ENCODE measurements at regions not wholly inside any gene's neighbourhood (a gene's known extent, or its start where the extent isn't known, plus 50 kb on each side); places are given as distances from the start of the nearest gene placed in this dataset.
"Not testable (repeated sequence)": the region's sequence is repeated elsewhere in the genome, so short reads cannot be mapped to it uniquely, and the experiment has no call there.

- no peak for DNase-seq
These were observed 273.4 kb upstream of the TMEFF2 start for GRCh38 chr2:192467953-192468660.

GRCh38 chr2:192465141-192465540, 270.4 kb upstream of the TMEFF2 start:
- no peak for DNase-seq

GRCh38 chr2:192459422-192459821, 264.7 kb upstream of the TMEFF2 start:
- DNase-seq, result no peak

GRCh38 chr2:192448881-192449280, 254.1 kb upstream of the TMEFF2 start:
- DNase-seq, result no peak

- DNase-seq, result no peak
These were observed 249.6 kb upstream of the TMEFF2 start for GRCh38 chr2:192444286-192444838.

- no peak for DNase-seq
These were observed 249.1 kb upstream of the TMEFF2 start for GRCh38 chr2:192443831-192444230.

GRCh38 chr2:192438239-192438638, 243.5 kb upstream of the TMEFF2 start:
- no peak for DNase-seq

GRCh38 chr2:192437653-192438052, 242.9 kb upstream of the TMEFF2 start:
- no peak for DNase-seq

- DNase-seq, result no peak
These were observed 229.5 kb upstream of the TMEFF2 start for GRCh38 chr2:192424243-192424642.

- no peak for DNase-seq
These were observed 225.1 kb upstream of the TMEFF2 start for GRCh38 chr2:192419786-192420185.

- no peak for DNase-seq
These were observed 221.3 kb upstream of the TMEFF2 start for GRCh38 chr2:192416060-192416459.

GRCh38 chr2:192414794-192415193, 220.1 kb upstream of the TMEFF2 start:
- DNase-seq, result no peak

- DNase-seq, result no peak
These were observed 219.3 kb upstream of the TMEFF2 start for GRCh38 chr2:192413812-192414681.

- not testable (repeated sequence) for DNase-seq
These were observed 218.1 kb upstream of the TMEFF2 start for GRCh38 chr2:192412866-192413265.

GRCh38 chr2:192412394-192412793, 217.7 kb upstream of the TMEFF2 start:
- DNase-seq, result no peak

GRCh38 chr2:192411755-192412154, 217.0 kb upstream of the TMEFF2 start:
- no peak for DNase-seq

- DNase-seq, result no peak
These were observed 215.6 kb upstream of the TMEFF2 start for GRCh38 chr2:192410319-192410718.

- DNase-seq, result no peak
These were observed 213.0 kb upstream of the TMEFF2 start for GRCh38 chr2:192407692-192408091.

- DNase-seq, result no peak
These were observed 203.5 kb upstream of the TMEFF2 start for GRCh38 chr2:192398236-192398635.

- no peak for DNase-seq
These were observed 199.9 kb upstream of the TMEFF2 start for GRCh38 chr2:192394605-192395004.

- no peak for DNase-seq
These were observed 196.3 kb upstream of the TMEFF2 start for GRCh38 chr2:192391041-192391440.

GRCh38 chr2:192390401-192390800, 195.7 kb upstream of the TMEFF2 start:
- DNase-seq, result no peak

- not testable (repeated sequence) for DNase-seq
These were observed 189.5 kb upstream of the TMEFF2 start for GRCh38 chr2:192384191-192384590.

GRCh38 chr2:192381082-192381481, 186.3 kb upstream of the TMEFF2 start:
- no peak for DNase-seq

All from effector CD4-positive, alpha-beta T cell (primary cell).